Body of pancreas (tissue), 4 donors: ENCODE measurements at regions not wholly inside any gene's neighbourhood (a gene's known extent, or its start where the extent isn't known, plus 50 kb on each side); places are given as distances from the start of the nearest gene placed in this dataset.

Experiments
- CTCF ChIP-seq, 7 experiments: fragments of 450-650 bp in 4 of 7; fragments of 200-600 bp in 3 of 7; sonication (generic) in 3 of 7; IDR thresholded peaks; one replicate each; pipeline ENCODE4 v1.5.1; 2016 to 2019; ENCODE audit warnings: antibody characterized with exemption in 7 of 7
- POLR2A ChIP-seq, 3 donors: fragments of 450-650 bp; IDR thresholded peaks; one replicate each; pipeline ENCODE4 v1.6.1; 2016; ENCODE audit warnings: antibody characterized with exemption in 3 of 3, mild to moderate bottlenecking in 2 of 3

DNA sequence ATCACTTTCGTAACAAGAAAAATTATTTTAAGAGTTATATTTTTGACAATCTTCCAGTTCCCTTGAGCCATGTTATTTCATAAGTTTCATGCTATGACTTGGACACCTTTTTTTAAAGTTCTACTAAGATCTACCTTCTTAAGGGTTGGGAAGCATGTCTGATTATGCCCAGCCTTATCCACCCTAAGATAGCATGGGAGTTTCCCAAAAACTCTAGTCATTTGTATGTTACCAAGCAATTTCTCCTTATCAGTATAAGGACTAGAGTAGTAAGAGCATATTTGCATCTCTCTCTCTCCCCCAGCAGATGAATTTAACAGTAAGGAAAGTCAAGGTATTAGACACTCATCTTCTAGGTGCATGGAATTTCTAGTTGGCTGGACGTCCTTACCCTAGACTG lies 85.1 kb upstream of the NTRK3 start:
- TF ChIP-seq CTCF (IDR thresholded peaks at IDR 0.05): no peak
- TF ChIP-seq POLR2A (IDR thresholded peaks at IDR 0.05): no peak
